ENCODE measurements at regions not wholly inside any gene's neighbourhood (a gene's known extent, or its start where the extent isn't known, plus 50 kb on each side); places are given as distances from the start of the nearest gene placed in this dataset.

GRCh38 chr3:194792368-194792767 lies 106.7 kb downstream of the FAM43A start:
- no peaks in the 10 kb centered on the region for H3K27me3 Mint-ChIP-seq (ENCODE audit: low read depth)
- no peak for DNase-seq
- no peaks in the 10 kb centered on the region for H3K36me3 Mint-ChIP-seq (ENCODE audit: low read depth)
- peaks cover 10% of the 10 kb centered on the region for H3K9me3 Mint-ChIP-seq
- no peak overlapping the region for H3K4me3 Mint-ChIP-seq
- no peaks in the 10 kb centered on the region for H3K4me1 Mint-ChIP-seq (ENCODE audit: low read depth)
- CTCF ChIA-PET, result interaction anchor here (0.8 kb wide), 1 partner anchor 21 kb away, joined by 3 read pairs; no protein-coding TSS in a partner anchor
- no peak overlapping the region for H3K27ac Mint-ChIP-seq
- intact Hi-C loops (cut with micrococcal nuclease), result no loop called here

- Mint-ChIP-seq H3K9me3 (peaks cover 10% of the 10 kb centered on the region), H3K27me3 (ENCODE audit: low read depth) (no peaks in the 10 kb centered on the region)
- CTCF ChIA-PET, result no interaction called here
Observed at GRCh38 chr3:194797555-194798250, 112.0 kb downstream of the FAM43A start.

DNA sequence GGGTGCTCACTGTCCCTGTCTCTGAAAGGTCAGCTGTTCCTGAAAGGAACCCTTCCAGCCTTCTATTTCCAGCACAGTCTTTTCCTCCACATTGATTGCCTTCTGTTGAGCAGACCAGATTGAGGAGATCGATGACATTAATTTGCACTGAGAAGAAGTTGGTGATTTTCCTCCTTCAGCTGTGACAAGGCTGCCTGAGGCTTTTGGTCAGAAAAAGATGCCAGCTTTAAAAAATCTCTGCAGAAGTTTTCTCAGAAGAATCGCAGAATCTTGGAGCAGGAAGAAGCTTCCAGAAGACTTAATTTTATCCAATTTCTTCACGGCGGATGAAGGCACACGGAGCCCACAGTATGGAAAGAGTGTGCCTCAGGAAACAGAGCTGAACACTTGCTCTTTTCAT lies 112.8 kb downstream of the FAM43A start:
- intact Hi-C loops (cut with micrococcal nuclease), result no loop called here
- CTCF ChIA-PET, result no interaction called here
- no peak overlapping the region for H3K4me3 Mint-ChIP-seq
- H3K27me3 Mint-ChIP-seq (ENCODE audit: low read depth), result no peaks in the 10 kb centered on the region
- peaks cover 10% of the 10 kb centered on the region for H3K9me3 Mint-ChIP-seq
- H3K4me1 Mint-ChIP-seq (ENCODE audit: low read depth), result no peaks in the 10 kb centered on the region
- DNase-seq, result no peak
- H3K27ac Mint-ChIP-seq, result no peak overlapping the region
- H3K36me3 Mint-ChIP-seq (ENCODE audit: low read depth), result no peaks in the 10 kb centered on the region

More at GRCh38 chr3:194797555-194798250, 112.0 kb downstream of the FAM43A start:
- Mint-ChIP-seq H3K36me3 (ENCODE audit: low read depth) (no peaks in the 10 kb centered on the region), H3K4me1 (ENCODE audit: low read depth) (no peaks in the 10 kb centered on the region), H3K27ac (no peak overlapping the region), H3K4me3 (no peak overlapping the region)
- no peak for DNase-seq
- intact Hi-C loops (cut with micrococcal nuclease), result no loop called here

GRCh38 chr3:194800002-194800401 lies 114.3 kb downstream of the FAM43A start:
- CTCF ChIA-PET, result no interaction called here
- Mint-ChIP-seq H3K4me3 (no peak overlapping the region), H3K9me3 (peaks cover 10% of the 10 kb centered on the region)

GRCh38 chr3:194801461-194802432 lies 116.1 kb downstream of the FAM43A start:
- Mint-ChIP-seq H3K27me3 (ENCODE audit: low read depth) (no peaks in the 10 kb centered on the region), H3K4me3 (no peak overlapping the region), H3K27ac (no peak overlapping the region), H3K4me1 (ENCODE audit: low read depth) (no peaks in the 10 kb centered on the region), H3K9me3 (peaks cover 3% of the 10 kb centered on the region), H3K36me3 (ENCODE audit: low read depth) (no peaks in the 10 kb centered on the region)
- intact Hi-C loops (cut with micrococcal nuclease), result no loop called here
- no peak for DNase-seq
- CTCF ChIA-PET, result interaction anchor here (0.6 kb wide), 1 partner anchor 11 kb away, joined by 3 read pairs; no protein-coding TSS in a partner anchor

More at GRCh38 chr3:194800002-194800401, 114.3 kb downstream of the FAM43A start:
- Mint-ChIP-seq H3K36me3 (ENCODE audit: low read depth) (no peaks in the 10 kb centered on the region), H3K27me3 (ENCODE audit: low read depth) (no peaks in the 10 kb centered on the region), H3K4me1 (ENCODE audit: low read depth) (no peaks in the 10 kb centered on the region), H3K27ac (no peak overlapping the region)
- DNase-seq, result no peak
- intact Hi-C loops (cut with micrococcal nuclease), result no loop called here

- H3K4me1 Mint-ChIP-seq (ENCODE audit: low read depth), result no peaks in the 10 kb centered on the region
- intact Hi-C loops (cut with micrococcal nuclease), result no loop called here
- H3K27ac Mint-ChIP-seq, result no peak overlapping the region
- H3K9me3 Mint-ChIP-seq, result no peaks in the 10 kb centered on the region
- CTCF ChIA-PET, result interaction anchor here (0.6 kb wide), 1 partner anchor 132 kb away, joined by 3 read pairs; no protein-coding TSS in a partner anchor
- H3K36me3 Mint-ChIP-seq (ENCODE audit: low read depth), result no peaks in the 10 kb centered on the region
- peaks cover 2% of the 10 kb centered on the region for H3K27me3 Mint-ChIP-seq (ENCODE audit: low read depth)
- H3K4me3 Mint-ChIP-seq, result no peak overlapping the region
- no peak for DNase-seq
Observed at GRCh38 chr3:194804796-194805195, 119.1 kb downstream of the FAM43A start.

DNA sequence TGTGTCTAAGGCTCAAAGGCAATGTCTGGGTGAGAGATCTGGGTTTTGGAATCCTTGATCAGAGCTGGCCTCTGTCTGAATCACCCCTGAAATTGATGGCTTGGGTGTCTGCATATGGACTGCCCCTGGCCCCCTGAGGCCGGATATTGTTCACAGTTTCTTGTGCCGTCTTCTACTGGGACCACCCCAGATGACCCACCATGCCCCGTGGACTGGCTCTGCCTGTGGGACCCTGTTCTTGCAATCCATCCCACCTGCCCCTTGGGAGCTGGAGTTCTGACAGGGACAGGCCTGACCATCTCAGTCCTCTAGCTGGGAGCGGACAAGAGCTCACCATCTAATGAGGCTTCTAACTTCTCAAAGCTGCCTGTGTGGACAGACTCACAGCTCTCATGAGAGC lies 119.9 kb downstream of the FAM43A start:
- Mint-ChIP-seq H3K4me3 (no peak overlapping the region), H3K4me1 (ENCODE audit: low read depth) (no peaks in the 10 kb centered on the region), H3K27me3 (ENCODE audit: low read depth) (peaks cover 2% of the 10 kb centered on the region), H3K9me3 (no peaks in the 10 kb centered on the region), H3K36me3 (ENCODE audit: low read depth) (no peaks in the 10 kb centered on the region), H3K27ac (no peak overlapping the region)
- DNase-seq, result no peak
- intact Hi-C loops (cut with micrococcal nuclease), result no loop called here
- CTCF ChIA-PET, result no interaction called here

- peaks cover 2% of the 10 kb centered on the region for H3K27me3 Mint-ChIP-seq (ENCODE audit: low read depth)
Observed at GRCh38 chr3:194806991-194807630, 121.4 kb downstream of the FAM43A start.

DNA sequence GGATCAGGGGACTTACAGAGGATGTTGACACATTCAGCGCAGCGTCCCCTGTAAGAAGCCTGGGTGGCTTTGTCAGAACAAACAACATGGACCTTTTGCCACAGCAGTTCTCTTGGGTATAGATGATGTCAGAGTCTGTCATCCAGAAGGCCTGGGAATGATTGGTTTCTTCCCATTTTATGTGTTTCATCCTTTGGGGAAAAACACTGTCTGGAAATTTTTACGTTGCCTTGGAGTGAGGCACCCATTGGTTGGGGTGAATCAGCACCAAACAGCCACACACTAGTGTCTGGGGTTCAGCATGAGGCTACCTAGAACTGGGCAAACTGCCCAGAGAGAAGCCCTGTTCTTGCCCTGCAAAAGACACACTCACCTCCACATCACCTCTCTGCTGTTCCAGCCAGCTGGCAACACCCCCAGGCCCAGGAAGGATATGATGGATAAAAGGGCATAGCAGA lies 123.0 kb downstream of the FAM43A start:
- H3K4me3 Mint-ChIP-seq, result no peak overlapping the region
- H3K9me3 Mint-ChIP-seq, result no peaks in the 10 kb centered on the region
- no peaks in the 10 kb centered on the region for H3K36me3 Mint-ChIP-seq (ENCODE audit: low read depth)
- DNase-seq, result no peak
- no peak overlapping the region for H3K27ac Mint-ChIP-seq
- CTCF ChIA-PET, result no interaction called here
- intact Hi-C loops (cut with micrococcal nuclease), result no loop called here
- peaks cover 2% of the 10 kb centered on the region for H3K27me3 Mint-ChIP-seq (ENCODE audit: low read depth)
- no peaks in the 10 kb centered on the region for H3K4me1 Mint-ChIP-seq (ENCODE audit: low read depth)

More at GRCh38 chr3:194806991-194807630, 121.4 kb downstream of the FAM43A start:
- no peak overlapping the region for H3K4me3 Mint-ChIP-seq
- H3K9me3 Mint-ChIP-seq, result no peaks in the 10 kb centered on the region
- CTCF ChIA-PET, result no interaction called here
- intact Hi-C loops (cut with micrococcal nuclease), result no loop called here
- H3K4me1 Mint-ChIP-seq (ENCODE audit: low read depth), result no peaks in the 10 kb centered on the region
- H3K36me3 Mint-ChIP-seq (ENCODE audit: low read depth), result no peaks in the 10 kb centered on the region
- no peak overlapping the region for H3K27ac Mint-ChIP-seq
- DNase-seq, result no peak

DNA sequence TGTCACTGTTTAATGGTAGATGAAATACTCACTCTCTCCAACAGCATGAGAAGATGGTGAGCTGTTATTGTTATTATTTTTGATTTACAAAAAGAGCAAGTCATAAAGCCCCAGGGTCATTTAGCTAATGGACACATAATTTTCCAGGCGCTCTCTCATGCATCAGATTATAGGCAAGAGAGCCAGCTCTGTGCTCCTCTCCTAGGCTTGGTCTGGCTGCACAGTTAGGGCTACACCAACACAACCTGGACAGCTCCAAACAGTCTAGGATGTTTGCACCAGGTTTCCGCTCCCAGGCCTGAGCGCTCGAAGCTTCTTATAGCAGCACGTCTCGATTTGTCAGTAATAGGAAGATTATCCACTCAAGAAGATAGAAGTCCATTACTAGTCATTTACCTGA lies 123.7 kb downstream of the FAM43A start:
- intact Hi-C loops (cut with micrococcal nuclease), result no loop called here
- Mint-ChIP-seq H3K4me3 (no peak overlapping the region), H3K4me1 (ENCODE audit: low read depth) (no peaks in the 10 kb centered on the region), H3K27ac (no peak overlapping the region), H3K9me3 (no peaks in the 10 kb centered on the region), H3K36me3 (ENCODE audit: low read depth) (no peaks in the 10 kb centered on the region), H3K27me3 (ENCODE audit: low read depth) (peaks cover 2% of the 10 kb centered on the region)
- CTCF ChIA-PET, result no interaction called here
- DNase-seq, result no peak

- no peak overlapping the region for H3K27ac Mint-ChIP-seq
- H3K4me1 Mint-ChIP-seq (ENCODE audit: low read depth), result no peaks in the 10 kb centered on the region
- H3K9me3 Mint-ChIP-seq, result no peaks in the 10 kb centered on the region
- H3K36me3 Mint-ChIP-seq (ENCODE audit: low read depth), result no peaks in the 10 kb centered on the region
- H3K4me3 Mint-ChIP-seq, result no peak overlapping the region
- intact Hi-C loops (cut with micrococcal nuclease), result no loop called here
- no peak for DNase-seq
- CTCF ChIA-PET, result no interaction called here
- H3K27me3 Mint-ChIP-seq (ENCODE audit: low read depth), result peaks cover 2% of the 10 kb centered on the region
Observed at GRCh38 chr3:194810076-194810475, 124.4 kb downstream of the FAM43A start.

DNA sequence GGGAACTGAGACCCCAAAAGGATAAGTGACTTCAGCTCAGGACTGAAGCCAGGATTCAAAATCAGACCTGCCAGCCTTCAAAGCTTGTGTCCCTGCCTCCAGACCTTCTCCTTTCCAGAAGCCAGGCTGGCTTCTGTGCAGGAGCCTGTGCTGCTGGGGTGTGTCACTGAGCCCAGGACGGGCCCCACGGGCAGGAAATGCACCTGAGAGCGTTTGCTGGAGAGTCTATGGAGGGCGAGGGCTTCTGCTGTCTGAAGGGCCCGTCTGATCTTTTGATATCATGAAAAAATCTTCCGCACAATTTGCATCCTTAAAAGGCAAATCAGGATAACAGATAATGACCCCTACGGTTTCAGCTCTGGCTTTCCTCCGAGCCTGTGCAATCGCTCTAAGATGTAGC lies 125.4 kb downstream of the FAM43A start:
- Mint-ChIP-seq H3K36me3 (ENCODE audit: low read depth) (no peaks in the 10 kb centered on the region), H3K4me1 (ENCODE audit: low read depth) (no peaks in the 10 kb centered on the region), H3K27ac (no peak overlapping the region), H3K4me3 (no peak overlapping the region), H3K9me3 (no peaks in the 10 kb centered on the region), H3K27me3 (ENCODE audit: low read depth) (peaks cover 2% of the 10 kb centered on the region)
- CTCF ChIA-PET, result no interaction called here
- intact Hi-C loops (cut with micrococcal nuclease), result no loop called here
- DNase-seq, result no peak
